Transverse colon (tissue), 4 donors: ENCODE measurements at regions not wholly inside any gene's neighbourhood (a gene's known extent, or its start where the extent isn't known, plus 50 kb on each side); places are given as distances from the start of the nearest gene placed in this dataset.

ENCODE experiments used
- EP300 ChIP-seq: sonication (generic); formaldehyde crosslinking; IDR thresholded peaks from one replicate; pipeline ENCODE4 v1.6.1; 2017; ENCODE audit warnings: antibody characterized with exemption, low read depth
- POLR2A ChIP-seq: fragments of 450-650 bp; IDR thresholded peaks from one replicate; pipeline ENCODE4 v1.6.1; 2016; ENCODE audit warnings: antibody characterized with exemption, mild to moderate bottlenecking, moderate library complexity
- POLR2AphosphoS5 ChIP-seq, 3 donors: sonication (generic); formaldehyde crosslinking; IDR thresholded peaks; one replicate each; pipeline ENCODE4 v1.6.1; 2016; ENCODE audit warnings: antibody characterized with exemption in 3 of 3
- TF ChIP-seq, protein P1 (sequence below), 5 experiments: fragments of 200-600 bp in 3 of 5; fragments of 450-650 bp in 2 of 5; sonication (generic) in 3 of 5; IDR thresholded peaks; 1 replicate in 2 of 5; 2 replicates in 3 of 5; pipeline ENCODE4 v1.5.1; 2016 to 2017; ENCODE audit warnings: antibody characterized with exemption in 5 of 5, inconsistent platforms in 3 of 5, mild to moderate bottlenecking in 2 of 5, moderate library complexity in 1 of 5

DNA sequence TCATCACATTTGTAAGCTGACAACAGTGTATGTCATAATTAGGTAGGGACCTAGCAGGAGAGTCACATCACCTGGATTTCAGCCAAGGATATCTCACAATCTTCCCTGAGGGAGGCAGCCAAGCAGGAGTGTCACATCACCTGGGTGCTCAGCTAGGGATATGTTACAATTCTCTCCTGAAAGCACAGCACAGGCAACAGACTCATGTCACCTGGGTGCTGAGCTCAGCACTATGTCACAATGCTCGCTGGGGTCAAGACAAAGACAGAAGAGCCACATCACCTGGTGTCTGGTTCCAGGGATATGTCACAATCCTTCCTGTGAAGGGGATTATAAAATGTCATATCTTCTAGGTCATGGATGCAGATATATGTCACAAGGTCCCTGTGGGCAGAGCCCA lies 123.7 kb downstream of the ZNF675 start:
- TF ChIP-seq POLR2AphosphoS5 (IDR thresholded peaks at IDR 0.05) (no peak), EP300 (no peak), POLR2A (no peak)
- TF ChIP-seq, protein P1, sequence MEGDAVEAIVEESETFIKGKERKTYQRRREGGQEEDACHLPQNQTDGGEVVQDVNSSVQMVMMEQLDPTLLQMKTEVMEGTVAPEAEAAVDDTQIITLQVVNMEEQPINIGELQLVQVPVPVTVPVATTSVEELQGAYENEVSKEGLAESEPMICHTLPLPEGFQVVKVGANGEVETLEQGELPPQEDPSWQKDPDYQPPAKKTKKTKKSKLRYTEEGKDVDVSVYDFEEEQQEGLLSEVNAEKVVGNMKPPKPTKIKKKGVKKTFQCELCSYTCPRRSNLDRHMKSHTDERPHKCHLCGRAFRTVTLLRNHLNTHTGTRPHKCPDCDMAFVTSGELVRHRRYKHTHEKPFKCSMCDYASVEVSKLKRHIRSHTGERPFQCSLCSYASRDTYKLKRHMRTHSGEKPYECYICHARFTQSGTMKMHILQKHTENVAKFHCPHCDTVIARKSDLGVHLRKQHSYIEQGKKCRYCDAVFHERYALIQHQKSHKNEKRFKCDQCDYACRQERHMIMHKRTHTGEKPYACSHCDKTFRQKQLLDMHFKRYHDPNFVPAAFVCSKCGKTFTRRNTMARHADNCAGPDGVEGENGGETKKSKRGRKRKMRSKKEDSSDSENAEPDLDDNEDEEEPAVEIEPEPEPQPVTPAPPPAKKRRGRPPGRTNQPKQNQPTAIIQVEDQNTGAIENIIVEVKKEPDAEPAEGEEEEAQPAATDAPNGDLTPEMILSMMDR (IDR thresholded peaks at IDR 0.05): no peak
